A204.1 (cell line): ENCODE measurements at regions not wholly inside any gene's neighbourhood (a gene's known extent, or its start where the extent isn't known, plus 50 kb on each side); places are given as distances from the start of the nearest gene placed in this dataset.
"Not testable (repeated sequence)": the region's sequence is repeated elsewhere in the genome, so short reads cannot be mapped to it uniquely, and the experiment has no call there.

Experiments
- FAIRE-seq: peaks from 2 replicates; lab custom pipeline; 2012; peaks lifted over from hg19 to GRCh38; lab: Jason Lieb, UNC

DNA sequence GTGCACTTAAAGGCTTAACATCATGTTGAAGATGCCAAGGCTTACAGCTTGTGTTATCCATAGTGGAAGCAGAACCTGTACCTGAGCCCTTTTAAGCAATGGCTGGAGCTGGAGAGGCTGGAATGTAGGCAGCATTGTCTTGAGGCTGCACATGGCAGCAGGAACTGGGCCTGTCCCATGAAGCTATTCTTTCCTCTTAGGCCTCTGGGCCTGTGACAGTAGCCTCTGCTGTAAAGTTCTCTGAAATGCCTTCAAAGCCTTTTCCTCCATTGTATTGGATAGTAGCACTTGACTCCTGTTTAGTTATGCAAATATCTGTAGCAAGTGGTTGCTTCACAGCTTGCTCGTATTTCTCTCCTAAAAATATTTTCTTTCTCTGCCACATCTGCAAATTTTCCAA lies 127.4 kb upstream of the ANO5 start:
- no peak for FAIRE-seq

DNA sequence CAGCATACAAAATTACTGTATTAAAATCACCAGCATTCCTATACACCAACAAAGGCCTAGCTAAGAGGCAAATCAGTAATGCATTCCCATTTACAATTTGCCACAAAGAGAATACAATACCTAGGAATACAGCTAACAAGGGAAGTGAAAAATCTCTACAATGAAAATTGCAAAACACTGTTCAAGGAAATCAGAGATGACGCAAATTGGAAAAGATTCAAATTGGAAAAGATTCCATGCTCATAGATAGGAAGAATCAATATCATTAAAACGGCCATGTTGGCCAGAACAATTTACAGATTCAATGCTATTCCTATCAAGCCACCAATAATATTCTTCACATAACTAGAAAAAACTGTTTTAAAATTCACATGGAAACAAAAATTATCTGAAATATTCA lies 123.0 kb upstream of the ANO5 start:
- FAIRE-seq: no peak

DNA sequence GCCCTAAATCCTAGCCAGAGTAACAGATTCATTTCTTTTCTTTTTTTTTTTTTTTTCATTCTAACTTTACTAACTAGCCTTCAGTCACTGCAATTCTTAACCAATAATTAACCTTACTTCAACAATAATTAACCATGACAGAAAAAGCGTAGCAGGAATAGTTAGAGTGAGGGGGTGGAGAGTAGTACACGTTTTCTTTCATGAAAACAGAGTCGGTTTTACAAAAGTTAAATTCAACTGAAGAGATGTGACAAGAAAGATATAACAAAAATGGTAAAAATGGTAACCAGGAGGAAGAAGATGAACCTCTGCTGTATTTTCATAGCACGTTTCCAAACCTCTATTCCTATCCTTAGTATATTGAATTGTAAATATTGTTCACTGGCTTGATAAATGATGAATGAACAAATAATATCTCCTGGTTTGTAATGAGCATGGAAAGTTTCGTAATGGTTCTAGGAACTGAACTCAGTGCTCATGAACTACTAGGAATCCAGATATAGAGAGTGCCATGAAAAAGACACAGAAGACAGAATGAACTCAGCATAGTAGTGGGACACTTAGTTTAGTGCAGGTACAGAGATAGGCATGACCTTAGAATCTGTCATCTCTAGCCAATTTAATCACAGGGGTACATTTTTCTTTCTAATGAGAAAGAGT lies 116.5 kb upstream of the ANO5 start:
- FAIRE-seq: no peak

DNA sequence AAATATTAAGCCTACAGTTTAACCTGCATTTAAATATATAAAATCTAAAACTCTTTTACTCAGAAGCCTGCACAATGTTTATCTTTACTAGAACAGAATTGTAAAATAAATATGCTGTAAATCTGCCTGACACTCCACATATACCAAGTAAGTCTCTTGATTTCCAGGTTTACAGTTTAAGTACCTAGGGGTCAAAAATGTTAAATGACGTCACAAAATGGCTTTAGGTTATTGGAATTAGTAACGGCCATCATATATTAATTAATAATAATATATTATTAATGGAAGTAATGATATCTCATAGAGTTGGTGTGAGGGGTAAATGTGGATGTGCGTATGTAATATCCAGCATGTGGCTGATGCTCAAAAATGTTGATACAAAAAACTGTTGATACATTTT lies 114.8 kb upstream of the ANO5 start:
- no peak for FAIRE-seq

DNA sequence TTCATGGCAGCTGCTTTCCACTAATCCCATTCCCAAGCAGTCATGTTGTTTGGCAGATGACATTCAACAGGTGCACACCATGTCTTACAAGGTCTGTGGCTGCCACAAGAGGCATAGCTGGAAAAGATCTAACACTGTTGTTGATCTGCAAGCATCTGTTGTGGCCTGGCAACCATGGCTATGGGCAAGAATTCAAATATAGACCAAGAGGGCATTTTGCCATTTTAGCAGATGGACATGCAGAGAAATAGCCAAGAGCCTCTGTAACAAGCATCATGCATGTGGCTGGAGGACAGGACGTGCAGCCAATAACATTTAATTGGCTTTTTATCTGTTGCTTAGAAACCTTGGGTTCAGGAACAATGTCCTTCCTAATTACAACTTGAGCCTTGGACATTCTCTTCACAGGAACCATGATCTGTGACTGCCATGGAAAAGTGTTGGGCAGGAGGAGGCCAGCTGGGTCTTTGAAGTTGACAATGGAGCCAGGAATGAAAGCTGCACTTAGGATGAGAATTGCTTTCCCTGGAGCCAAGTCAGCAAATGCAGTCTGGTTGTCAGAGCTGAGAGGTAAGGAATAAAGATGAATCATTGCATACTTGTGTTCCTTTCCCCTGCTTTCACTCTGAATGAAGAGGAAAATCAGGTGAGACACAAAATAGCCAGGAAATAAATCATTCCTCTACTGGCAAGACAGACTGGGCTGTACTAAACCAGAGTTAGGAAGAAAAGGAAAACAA lies 113.6 kb upstream of the ANO5 start:
- no peak for FAIRE-seq

DNA sequence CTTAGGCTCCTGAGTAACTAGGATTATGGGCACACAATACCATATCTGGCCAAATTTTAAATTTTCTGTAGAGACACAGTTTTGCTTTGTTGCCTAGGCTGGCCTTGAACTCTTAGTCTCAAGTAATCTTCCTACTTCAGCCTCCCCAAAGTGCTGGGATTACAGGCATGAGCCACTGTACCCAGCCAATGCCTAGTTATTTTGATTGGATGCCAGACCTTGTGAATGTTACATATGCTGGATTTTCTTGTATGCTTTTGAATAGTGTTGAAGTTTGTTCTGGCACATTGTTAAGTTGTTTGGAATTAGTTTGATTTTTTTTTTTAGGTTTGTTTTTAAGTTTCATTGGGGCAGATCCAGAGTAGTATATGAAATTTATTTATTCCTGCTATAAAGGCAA lies 110.7 kb upstream of the ANO5 start:
- FAIRE-seq: no peak

DNA sequence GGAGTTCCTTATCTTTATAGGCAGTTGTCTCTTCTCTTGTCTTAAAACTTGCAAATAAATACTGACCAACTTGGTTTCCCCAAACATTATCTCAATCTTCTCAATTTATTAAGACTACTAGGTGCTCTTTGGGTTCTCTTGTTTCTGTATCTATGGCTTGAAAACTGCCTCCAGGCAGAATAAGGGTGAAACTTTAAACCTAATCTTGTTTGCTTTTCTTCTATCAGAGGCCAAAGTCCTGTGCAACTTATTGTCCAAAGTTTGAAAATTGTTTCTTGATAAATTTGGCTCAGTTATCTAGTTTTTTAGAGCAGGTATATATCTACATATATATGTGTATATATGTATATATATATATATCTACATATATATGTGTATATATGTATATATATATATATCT lies 110.1 kb upstream of the ANO5 start:
- no peak for FAIRE-seq

DNA sequence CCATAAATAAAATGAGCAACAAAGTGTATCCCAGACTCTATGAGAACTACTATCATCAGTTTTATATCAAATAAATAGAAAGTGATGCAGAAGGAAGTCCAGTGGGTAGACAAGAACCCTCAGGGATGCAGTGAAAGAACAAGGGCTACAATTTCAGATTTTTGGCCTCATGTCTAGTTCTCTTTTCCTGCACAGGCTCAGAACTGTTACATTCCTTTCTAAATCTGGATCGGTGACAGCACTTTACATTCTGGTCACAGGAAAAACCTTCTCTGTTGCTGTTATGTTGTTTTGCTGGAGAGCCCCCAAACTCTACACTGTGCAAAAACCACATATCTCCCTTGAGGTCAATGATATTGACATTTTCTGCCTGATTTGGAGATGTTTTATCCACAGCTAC lies 108.8 kb upstream of the ANO5 start:
- no peak for FAIRE-seq

DNA sequence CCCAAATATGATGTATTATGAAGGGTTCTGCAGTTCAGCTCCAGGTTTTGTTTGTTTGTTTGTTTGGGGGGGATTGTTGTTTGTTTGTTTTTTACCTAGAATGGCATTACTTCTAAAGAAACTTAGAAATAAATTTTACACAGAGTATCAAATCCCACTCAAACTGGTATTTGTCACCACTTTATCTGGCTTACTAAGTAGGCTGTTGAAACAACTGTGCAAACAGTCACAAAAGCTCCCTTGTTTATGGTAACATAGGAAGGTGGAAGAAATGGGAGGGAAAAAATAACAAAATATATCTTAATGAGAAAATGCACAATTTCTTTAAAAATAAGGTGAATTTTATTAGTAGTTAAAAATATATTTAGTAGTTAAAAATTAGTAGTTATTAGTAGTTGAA lies 108.3 kb upstream of the ANO5 start:
- FAIRE-seq: no peak

DNA sequence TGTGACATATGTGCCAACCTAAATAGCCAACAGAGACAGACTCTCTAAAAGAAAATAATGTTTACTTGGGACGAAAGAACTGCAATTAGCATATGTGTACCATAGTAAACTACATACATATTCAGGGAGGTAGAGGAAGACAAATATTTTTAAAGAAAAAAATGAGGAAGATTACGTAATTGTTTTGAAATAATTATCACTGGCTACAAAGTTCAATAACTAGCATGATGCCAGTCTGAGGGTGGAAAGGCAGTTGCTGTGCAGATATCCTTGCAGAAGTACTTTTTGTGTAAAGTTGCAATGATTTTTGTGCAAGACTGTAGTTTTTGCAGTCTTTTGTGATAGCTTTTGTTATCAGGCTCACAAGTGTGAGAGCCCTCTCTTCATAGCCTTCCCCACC lies 103.3 kb upstream of the ANO5 start:
- no peak for FAIRE-seq

DNA sequence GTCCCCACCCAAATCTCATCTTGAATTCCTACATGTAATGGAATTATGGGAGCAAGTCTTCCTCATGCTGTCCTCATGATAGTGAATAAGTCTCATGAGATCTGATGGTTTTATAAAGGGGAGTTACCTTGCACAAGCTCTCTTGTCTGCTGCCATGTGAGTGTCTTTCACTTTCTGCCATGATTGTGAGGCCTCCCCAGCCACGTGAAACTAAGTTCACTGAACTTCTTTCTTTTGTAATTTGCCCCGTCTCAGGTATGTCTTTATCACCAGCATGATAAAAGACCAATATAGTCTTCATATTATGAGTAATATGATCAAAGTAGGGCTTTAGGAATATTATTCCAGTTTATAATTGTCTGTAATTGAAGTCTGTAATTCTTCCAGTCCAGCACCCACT lies 86.3 kb upstream of the ANO5 start:
- no peak for FAIRE-seq

DNA sequence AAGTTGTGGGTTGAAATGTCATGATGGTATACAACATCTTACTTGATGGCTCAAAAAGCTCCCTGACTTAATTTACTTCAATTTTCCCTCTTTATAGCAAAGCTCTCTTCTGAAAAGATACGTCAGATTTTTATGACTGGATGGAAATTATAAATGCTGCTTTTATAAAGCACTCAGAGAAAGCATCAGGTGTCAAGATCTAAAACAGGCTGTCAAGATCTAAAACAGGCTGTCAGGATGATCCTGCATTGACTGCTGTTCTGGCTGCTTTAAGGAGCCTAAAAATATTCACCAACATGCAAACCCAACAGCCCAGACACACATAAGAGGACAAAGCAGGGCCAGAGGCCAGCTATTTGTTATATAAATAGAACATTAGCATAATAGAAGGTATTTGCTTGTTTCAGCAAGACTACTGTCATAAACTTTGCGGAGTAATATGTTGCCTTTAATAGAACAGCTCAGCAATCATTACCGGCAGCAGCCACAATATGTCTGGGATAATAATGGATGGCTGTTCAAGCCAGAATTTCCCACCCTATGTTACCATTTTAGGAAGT lies 77.3 kb upstream of the ANO5 start:
- FAIRE-seq: no peak

DNA sequence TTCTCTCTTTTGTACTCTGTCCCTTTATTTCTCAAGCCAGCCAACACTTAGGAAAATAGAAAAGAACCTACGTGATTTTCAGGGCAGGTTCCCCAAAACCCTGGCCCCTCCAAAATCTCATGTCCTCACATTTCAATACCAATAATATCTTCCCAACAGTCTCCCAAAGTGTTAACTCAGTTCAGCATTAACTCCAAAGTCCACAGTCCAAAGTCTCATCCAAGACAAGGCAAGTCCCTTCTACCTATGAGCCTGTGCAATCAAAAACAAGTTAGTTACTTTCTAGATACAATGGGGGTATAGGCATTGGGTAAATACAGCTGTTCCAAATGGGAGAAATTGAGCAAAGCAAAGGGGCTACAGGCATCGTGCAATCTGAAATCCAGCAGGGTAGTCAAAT lies 64.9 kb upstream of the ANO5 start:
- FAIRE-seq: not testable (repeated sequence)

DNA sequence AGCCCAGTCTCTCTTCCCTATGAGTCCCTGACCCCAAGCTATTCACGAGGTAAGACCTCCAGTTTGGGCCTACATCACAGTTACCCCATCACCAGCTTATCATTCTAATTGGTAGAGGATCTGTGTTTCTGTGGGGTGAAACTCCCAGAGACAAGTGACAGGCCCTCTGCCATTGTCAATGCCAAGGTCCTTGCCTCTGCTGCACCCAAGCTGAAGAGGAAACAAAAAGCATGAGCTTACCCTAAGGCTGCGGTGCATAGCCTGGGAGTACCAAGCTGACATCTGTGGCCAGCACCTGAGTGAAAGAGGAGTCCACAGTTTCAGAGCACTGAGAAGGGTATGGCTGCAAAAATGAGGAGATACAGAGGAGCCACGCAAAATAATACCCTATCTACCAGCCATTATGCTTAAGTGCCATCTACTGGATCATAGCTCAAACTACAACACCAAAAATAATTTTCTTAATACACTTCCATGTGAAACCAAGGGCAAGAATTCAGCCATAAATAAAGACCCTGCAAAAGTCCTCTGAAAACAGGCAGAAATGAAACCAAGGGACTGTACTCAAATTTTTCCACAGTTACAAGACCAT lies 62.3 kb upstream of the ANO5 start:
- FAIRE-seq: no peak

DNA sequence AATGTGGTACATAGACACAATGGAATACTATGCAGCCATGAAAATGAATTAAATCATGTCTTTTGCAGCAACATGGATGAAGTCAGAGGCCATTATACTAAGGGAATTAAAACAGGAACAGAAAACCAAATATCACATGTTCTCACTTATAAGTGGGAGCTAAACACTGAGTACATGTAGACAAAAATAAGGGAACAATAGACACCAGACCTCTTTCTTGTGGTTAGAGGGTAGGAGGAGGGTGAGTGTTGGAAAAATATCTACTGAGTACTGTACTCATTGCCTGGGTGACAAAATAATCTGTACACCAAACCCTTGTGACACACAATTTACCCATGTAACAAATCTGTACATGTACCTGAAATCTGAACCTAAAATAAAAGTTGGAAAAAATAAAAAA lies 59.1 kb upstream of the ANO5 start:
- FAIRE-seq: no peak

DNA sequence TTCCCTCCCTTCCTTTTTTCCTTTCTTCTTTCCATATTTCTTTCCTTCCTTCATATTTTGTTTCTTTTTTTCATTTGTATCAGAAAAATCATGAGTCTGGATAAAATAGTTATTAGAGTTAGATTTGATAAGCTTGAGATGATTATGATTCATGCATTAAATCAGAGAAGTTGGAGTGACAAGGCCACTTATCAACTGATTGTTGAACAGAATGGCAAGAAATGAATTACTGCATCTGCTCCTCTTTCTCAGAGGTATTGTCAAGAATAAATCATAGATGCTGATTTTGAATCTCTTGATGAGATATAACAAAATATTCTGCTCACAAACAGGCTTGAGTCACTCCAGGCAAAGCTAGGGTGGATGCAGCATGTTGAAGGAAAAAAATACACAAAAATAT lies 54.6 kb upstream of the ANO5 start:
- no peak for FAIRE-seq
